Karpas-422 (cell line): ENCODE measurements at regions not wholly inside any gene's neighbourhood (a gene's known extent, or its start where the extent isn't known, plus 50 kb on each side); places are given as distances from the start of the nearest gene placed in this dataset.

ENCODE experiments used
- DNase-seq: peaks from one replicate; pipeline ENCODE4 v3.0.0-alpha.2; 2015
- H2AFZ ChIP-seq: fragments of 200-600 bp; sonication (generic); 2 replicates; pipeline ENCODE4 v1.6.1; 2014; ENCODE audit warnings: antibody characterized with exemption, low read length, mixed read lengths
- H3K27ac ChIP-seq: fragments of 200-600 bp; sonication (generic); 2 replicates; pipeline ENCODE4 v1.5.1; 2014; ENCODE audit warnings: mild to moderate bottlenecking, low read length, moderate library complexity
- H3K27me3 ChIP-seq: fragments of 200-600 bp; sonication (generic); 2 replicates; pipeline ENCODE4 v1.6.1; 2014; ENCODE audit warnings: low read length, mixed read lengths
- H3K36me3 ChIP-seq: fragments of 200-600 bp; sonication (generic); 2 replicates; pipeline ENCODE4 v1.6.1; 2014; ENCODE audit warnings: low read length, mixed read lengths; ENCODE audit not compliant: insufficient read depth
- H3K4me1 ChIP-seq: fragments of 200-600 bp; sonication (generic); 2 replicates; pipeline ENCODE4 v1.6.1; 2014; ENCODE audit warnings: mild to moderate bottlenecking, low read length, mixed read lengths
- H3K4me2 ChIP-seq: fragments of 200-600 bp; sonication (generic); 2 replicates; pipeline ENCODE4 v1.6.1; 2014; ENCODE audit warnings: low read length, low read depth, mild to moderate bottlenecking; ENCODE audit not compliant: poor library complexity, severe bottlenecking
- H3K4me3 ChIP-seq: fragments of 200-600 bp; sonication (generic); 2 replicates; pipeline ENCODE4 v1.5.1; 2014; ENCODE audit warnings: mild to moderate bottlenecking, antibody characterized with exemption, low read length, mixed read lengths
- H3K79me2 ChIP-seq: fragments of 200-600 bp; sonication (generic); 2 replicates; pipeline ENCODE4 v1.6.1; 2014; ENCODE audit warnings: mild to moderate bottlenecking, low read length, mixed read lengths
- H3K9ac ChIP-seq: fragments of 200-600 bp; sonication (generic); 2 replicates; pipeline ENCODE4 v1.6.0; 2014; ENCODE audit warnings: low read length
- H3K9me2 ChIP-seq: fragments of 200-600 bp; sonication (generic), shearing (Covaris generic); replicated peaks from 2 replicates; pipeline ENCODE4 v1.6.0; 2014; ENCODE audit warnings: mild to moderate bottlenecking, low read length, moderate library complexity; ENCODE audit not compliant: insufficient read depth
- H3K9me3 ChIP-seq: fragments of 300-700, 200-600 bp; sonication (generic); 2 replicates; pipeline ENCODE4 v1.6.1; 2014; ENCODE audit warnings: low read length, mixed read lengths
- H4K20me1 ChIP-seq: fragments of 200-600 bp; sonication (generic); 2 replicates; pipeline ENCODE4 v1.6.1; 2014; ENCODE audit warnings: mild to moderate bottlenecking, antibody characterized with exemption, low read length, low read depth; ENCODE audit not compliant: insufficient read depth

DNA sequence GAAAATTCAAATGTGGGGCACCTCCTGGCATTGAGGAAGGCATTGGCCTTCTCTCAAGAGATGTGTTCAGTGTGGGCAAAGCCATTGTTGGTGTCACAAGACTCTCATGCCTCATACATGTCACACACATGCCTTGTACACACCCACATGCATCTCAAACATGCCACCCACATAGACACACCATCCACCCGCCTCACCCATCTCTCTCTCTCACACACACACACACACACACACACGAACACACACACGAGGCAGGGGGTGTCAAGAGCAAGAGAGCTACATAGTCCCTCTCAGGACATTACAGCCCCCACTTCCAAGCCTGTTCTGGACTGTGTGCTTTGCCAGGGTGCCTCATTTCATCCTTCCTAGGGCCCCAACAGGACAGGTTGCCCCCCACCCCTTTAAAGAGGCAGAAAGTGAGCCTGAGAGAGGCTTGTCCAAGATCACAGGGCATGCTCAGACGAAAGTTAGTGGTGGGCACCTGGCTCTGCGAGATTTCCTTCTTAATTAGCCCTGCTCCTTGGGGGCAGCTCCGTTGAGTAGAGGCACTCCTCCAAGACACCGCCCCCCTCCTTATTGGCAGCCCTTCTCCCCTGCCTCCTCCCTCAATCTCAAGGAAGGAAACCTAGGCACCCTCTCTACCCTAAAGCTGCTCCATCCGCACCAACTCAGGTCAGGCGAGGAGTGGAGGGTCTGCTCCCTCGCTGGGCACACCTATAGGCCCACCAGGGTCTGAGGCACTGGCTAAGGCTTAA is 50.5 kb upstream of the CCDC174 start:
- no peaks in the 10 kb centered on the region for H3K36me3 ChIP-seq
- H4K20me1 ChIP-seq, result no peaks in the 10 kb centered on the region; the same call in 1 of the 2 replicates
- H3K9me2 ChIP-seq, result no peaks in the 10 kb centered on the region
- H3K4me1 ChIP-seq, result no peaks in the 10 kb centered on the region; the same call in 1 of the 2 replicates
- no peak overlapping the region for H2AFZ ChIP-seq
- H3K79me2 ChIP-seq, result no peaks in the 10 kb centered on the region
- no peak overlapping the region for H3K4me3 ChIP-seq
- H3K4me2 ChIP-seq, result no peak overlapping the region
- no peak overlapping the region for H3K27ac ChIP-seq
- no peaks in the 10 kb centered on the region for H3K27me3 ChIP-seq
- no peak for DNase-seq
- H3K9ac ChIP-seq, result no peak overlapping the region
- H3K9me3 ChIP-seq, result no peaks in the 10 kb centered on the region

DNA sequence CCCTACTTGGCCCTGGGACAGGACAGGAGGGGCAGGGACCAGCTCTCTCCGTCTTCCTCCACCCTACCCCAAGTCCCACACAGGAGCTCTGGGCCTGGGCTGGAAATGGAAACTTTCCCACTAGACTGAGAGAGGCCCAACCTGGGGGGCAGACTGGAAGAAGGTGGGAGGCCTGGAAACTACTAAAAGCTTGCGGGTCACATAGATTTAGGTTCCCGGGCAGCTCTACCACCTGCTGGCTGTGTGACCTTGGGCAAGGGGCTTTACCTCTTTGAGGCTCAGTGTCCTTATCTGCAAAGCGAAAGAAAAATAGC is 49.9 kb upstream of the CCDC174 start:
- no peaks in the 10 kb centered on the region for H3K9me2 ChIP-seq
- no peak overlapping the region for H3K4me3 ChIP-seq
- H3K27me3 ChIP-seq, result no peaks in the 10 kb centered on the region
- no peak overlapping the region for H3K9ac ChIP-seq
- peaks cover 2% of the 10 kb centered on the region for H3K4me1 ChIP-seq
- H3K9me3 ChIP-seq, result no peaks in the 10 kb centered on the region
- no peak overlapping the region for H3K4me2 ChIP-seq
- no peaks in the 10 kb centered on the region for H3K36me3 ChIP-seq
- no peak overlapping the region for H2AFZ ChIP-seq
- H3K27ac ChIP-seq, result no peak overlapping the region
- no peak for DNase-seq
- no peaks in the 10 kb centered on the region; the same call in 1 of the 2 replicates for H4K20me1 ChIP-seq
- H3K79me2 ChIP-seq, result no peaks in the 10 kb centered on the region
